Peyer's patch (tissue), 4 donors: ENCODE measurements at regions not wholly inside any gene's neighbourhood (a gene's known extent, or its start where the extent isn't known, plus 50 kb on each side); places are given as distances from the start of the nearest gene placed in this dataset.

ENCODE experiments used
- DNase-seq, 3 donors: peaks; one replicate each; pipeline ENCODE4 v3.0.0-alpha.2; 2017 to 2019
- H3K27ac ChIP-seq, 4 donors: fragments of 200-600 bp; sonication (generic); one replicate each; pipeline ENCODE4 v1.5.1; 2016 to 2019
- H3K27me3 ChIP-seq, 2 donors: fragments of 200-600 bp; sonication (generic); one replicate each; pipeline ENCODE4 v1.5.1; 2019
- H3K36me3 ChIP-seq, 3 donors: fragments of 200-600 bp; sonication (generic); one replicate each; pipeline ENCODE4 v1.5.1; 2016 to 2019
- H3K4me1 ChIP-seq, 4 donors: fragments of 200-600 bp; sonication (generic); one replicate each; pipeline ENCODE4 v1.5.1; 2016 to 2019
- H3K4me3 ChIP-seq, 4 donors: fragments of 200-600 bp; sonication (generic); 1 replicate in 3 of 4; 2 replicates in 1 of 4; pipeline ENCODE4 v1.5.1; 2016 to 2019; ENCODE audit warnings: mild to moderate bottlenecking in 1 of 4
- H3K9me3 ChIP-seq, 4 donors: fragments of 200-600 bp; sonication (generic); one replicate each; pipeline ENCODE4 v1.5.1; 2016 to 2019; ENCODE audit warnings: mild to moderate bottlenecking in 1 of 4
- POLR2A ChIP-seq, 2 donors: fragments of 450-650 bp; IDR thresholded peaks; one replicate each; pipeline ENCODE4 v1.5.1; 2017; ENCODE audit warnings: antibody characterized with exemption in 2 of 2, mild to moderate bottlenecking in 2 of 2, moderate library complexity in 2 of 2
- TF ChIP-seq, protein P1 (sequence below), 6 experiments: fragments of 450-650 bp in 4 of 6; fragments of 200-600 bp in 2 of 6; sonication (generic) in 1 of 6; IDR thresholded peaks; one replicate each; pipeline ENCODE4 v1.5.1; 2017 to 2019; ENCODE audit warnings: antibody characterized with exemption in 6 of 6, mild to moderate bottlenecking in 3 of 6, moderate library complexity in 1 of 6

DNA sequence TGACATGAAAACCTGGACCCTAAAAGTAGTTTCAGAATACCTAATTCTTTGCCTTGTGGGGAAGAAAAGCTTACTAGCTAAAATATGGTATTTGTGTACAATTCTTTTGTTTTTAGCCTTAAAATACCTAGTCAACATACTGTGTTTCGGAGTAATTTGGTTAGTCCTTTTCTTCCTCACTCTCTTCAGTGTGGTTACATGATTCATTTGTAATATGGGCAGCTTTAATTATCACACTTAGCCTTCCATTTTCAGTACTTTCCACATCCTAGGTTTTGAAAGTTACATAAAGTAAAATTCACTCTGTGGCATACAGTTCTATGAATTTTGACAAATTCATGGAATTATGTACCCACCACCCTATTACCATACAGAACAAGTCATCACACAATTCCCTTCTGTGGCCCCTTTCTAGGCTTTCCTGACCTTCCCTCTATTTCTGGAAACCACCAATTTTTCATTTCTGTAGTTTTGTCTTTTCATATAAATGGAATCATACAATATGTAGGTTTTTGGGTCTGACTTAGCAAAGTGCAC is 96.2 kb downstream of the EMX2 start:
- TF ChIP-seq, protein P1, sequence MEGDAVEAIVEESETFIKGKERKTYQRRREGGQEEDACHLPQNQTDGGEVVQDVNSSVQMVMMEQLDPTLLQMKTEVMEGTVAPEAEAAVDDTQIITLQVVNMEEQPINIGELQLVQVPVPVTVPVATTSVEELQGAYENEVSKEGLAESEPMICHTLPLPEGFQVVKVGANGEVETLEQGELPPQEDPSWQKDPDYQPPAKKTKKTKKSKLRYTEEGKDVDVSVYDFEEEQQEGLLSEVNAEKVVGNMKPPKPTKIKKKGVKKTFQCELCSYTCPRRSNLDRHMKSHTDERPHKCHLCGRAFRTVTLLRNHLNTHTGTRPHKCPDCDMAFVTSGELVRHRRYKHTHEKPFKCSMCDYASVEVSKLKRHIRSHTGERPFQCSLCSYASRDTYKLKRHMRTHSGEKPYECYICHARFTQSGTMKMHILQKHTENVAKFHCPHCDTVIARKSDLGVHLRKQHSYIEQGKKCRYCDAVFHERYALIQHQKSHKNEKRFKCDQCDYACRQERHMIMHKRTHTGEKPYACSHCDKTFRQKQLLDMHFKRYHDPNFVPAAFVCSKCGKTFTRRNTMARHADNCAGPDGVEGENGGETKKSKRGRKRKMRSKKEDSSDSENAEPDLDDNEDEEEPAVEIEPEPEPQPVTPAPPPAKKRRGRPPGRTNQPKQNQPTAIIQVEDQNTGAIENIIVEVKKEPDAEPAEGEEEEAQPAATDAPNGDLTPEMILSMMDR (IDR thresholded peaks at IDR 0.05), result no peak
- no peak for TF ChIP-seq POLR2A (IDR thresholded peaks at IDR 0.05)
- Histone ChIP-seq H3K9me3 (no peaks in the 10 kb centered on the region), H3K27ac (no peak overlapping the region), H3K4me3 (no peak overlapping the region), H3K27me3 (no peaks in the 10 kb centered on the region), H3K4me1 (no peaks in the 10 kb centered on the region), H3K36me3 (no peaks in the 10 kb centered on the region)
- DNase-seq, result no peak

DNA sequence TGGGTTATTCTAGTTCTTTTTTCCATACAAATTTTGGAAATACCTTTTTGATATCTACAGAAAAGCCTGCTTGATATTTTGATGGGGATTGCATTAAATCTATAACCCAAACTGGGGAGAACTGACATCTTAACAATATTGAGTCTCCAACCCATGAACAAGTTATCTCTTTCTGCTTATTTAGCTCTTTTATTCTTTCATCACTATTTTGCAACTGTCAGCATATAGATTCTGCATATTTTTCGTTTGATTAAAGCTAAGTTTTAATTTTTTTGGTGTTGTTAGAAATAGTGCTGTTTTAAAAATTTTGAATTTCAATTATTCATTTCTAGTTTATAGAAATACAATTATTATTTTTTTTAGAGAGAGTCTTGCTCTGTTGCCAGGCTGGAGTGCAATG is 97.9 kb downstream of the EMX2 start:
- Histone ChIP-seq H3K27ac (no peak overlapping the region), H3K36me3 (no peaks in the 10 kb centered on the region), H3K27me3 (no peaks in the 10 kb centered on the region), H3K4me3 (no peak overlapping the region), H3K9me3 (no peaks in the 10 kb centered on the region), H3K4me1 (no peaks in the 10 kb centered on the region)
- DNase-seq, result no peak
- TF ChIP-seq, protein P1 (IDR thresholded peaks at IDR 0.05), result no peak
- TF ChIP-seq POLR2A (IDR thresholded peaks at IDR 0.05), result no peak

DNA sequence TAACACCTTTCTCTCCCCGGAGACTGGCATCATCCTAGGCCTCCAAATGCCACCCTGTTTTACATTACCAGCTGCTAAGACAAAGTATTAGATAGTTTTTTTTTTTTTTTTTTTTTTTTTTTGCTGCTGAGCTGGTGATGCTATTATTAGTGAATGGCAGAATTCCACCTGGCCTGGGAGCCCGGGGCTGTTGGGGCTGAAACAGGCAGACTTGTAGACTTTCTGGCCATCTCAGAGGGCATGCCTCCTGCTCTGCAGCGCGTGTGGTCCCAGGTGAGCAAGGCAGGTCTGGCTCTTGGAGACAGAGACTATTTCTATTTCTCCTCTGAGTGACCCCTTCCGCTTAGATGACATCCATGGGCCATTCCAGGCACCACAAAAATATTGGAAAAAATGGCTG is 104.2 kb downstream of the EMX2 start:
- Histone ChIP-seq H3K4me1 (no peaks in the 10 kb centered on the region), H3K27ac (no peak overlapping the region), H3K9me3 (no peaks in the 10 kb centered on the region), H3K27me3 (no peaks in the 10 kb centered on the region), H3K4me3 (no peak overlapping the region), H3K36me3 (no peaks in the 10 kb centered on the region)
- no peak for DNase-seq
- TF ChIP-seq POLR2A (IDR thresholded peaks at IDR 0.05), result no peak
- TF ChIP-seq, protein P1 (IDR thresholded peaks at IDR 0.05), result no peak

DNA sequence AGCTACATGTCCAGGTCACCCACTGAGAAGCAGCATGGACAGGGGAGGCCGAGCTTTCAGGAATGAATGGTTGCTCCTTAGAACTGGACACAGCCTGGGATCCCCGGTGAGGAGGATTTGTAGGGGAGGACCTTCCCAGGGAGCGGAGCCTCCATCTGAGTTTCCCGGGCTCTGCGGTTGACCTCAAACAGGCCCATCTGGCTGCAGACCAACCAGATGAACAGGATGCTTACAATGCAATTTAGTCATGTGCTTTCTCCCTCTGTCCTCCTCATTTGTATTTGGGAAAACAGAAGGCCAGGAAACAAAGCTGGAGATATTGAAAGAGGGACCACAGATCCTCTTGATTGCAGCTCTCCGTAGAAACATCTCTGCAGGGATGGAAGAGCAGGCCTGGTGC is 104.8 kb downstream of the EMX2 start:
- H3K4me1 ChIP-seq, result no peaks in the 10 kb centered on the region
- no peaks in the 10 kb centered on the region for H3K36me3 ChIP-seq
- H3K27ac ChIP-seq, result no peak overlapping the region
- no peaks in the 10 kb centered on the region for H3K9me3 ChIP-seq
- TF ChIP-seq POLR2A (IDR thresholded peaks at IDR 0.05), result no peak
- TF ChIP-seq, protein P1 (IDR thresholded peaks at IDR 0.05), result no peak
- no peak for DNase-seq
- no peak overlapping the region for H3K4me3 ChIP-seq
- no peaks in the 10 kb centered on the region for H3K27me3 ChIP-seq

DNA sequence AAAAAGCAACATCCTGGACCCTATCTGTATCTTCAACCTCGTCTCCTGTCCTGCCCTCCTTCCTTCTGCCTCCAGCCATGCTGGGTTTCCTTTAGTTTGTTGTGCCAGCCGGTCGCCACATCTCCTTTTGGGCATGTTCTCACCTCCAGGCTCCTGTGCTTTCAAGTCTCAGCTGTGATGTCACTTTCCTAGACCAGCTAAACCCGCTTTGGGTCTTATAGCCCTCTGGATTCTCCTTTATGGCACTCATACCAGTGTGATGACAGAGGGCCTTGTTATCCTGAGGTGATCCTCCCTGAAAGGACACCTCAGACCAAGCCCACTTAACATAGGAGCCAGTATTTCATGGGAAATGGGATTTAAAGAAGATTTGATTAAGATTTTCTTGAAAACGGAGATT is 108.6 kb downstream of the EMX2 start:
- TF ChIP-seq, protein P1 (IDR thresholded peaks at IDR 0.05), result no peak
- no peak for TF ChIP-seq POLR2A (IDR thresholded peaks at IDR 0.05)
- no peaks in the 10 kb centered on the region for H3K4me1 ChIP-seq
- no peak for DNase-seq

More for the DNA sequence above, 108.6 kb downstream of the EMX2 start:
- H3K27me3 ChIP-seq, result no peaks in the 10 kb centered on the region
- no peaks in the 10 kb centered on the region for H3K9me3 ChIP-seq
- H3K36me3 ChIP-seq, result no peaks in the 10 kb centered on the region
- H3K4me3 ChIP-seq, result no peak overlapping the region
- H3K27ac ChIP-seq, result no peak overlapping the region
